T-helper 1 cell (primary cell): ENCODE measurements at regions not wholly inside any gene's neighbourhood (a gene's known extent, or its start where the extent isn't known, plus 50 kb on each side); places are given as distances from the start of the nearest gene placed in this dataset.

Experiments used
- DNase-seq, 5 donors: peaks; one replicate each; pipeline ENCODE4 v3.0.0-alpha.2; 2012 to 2020

DNA sequence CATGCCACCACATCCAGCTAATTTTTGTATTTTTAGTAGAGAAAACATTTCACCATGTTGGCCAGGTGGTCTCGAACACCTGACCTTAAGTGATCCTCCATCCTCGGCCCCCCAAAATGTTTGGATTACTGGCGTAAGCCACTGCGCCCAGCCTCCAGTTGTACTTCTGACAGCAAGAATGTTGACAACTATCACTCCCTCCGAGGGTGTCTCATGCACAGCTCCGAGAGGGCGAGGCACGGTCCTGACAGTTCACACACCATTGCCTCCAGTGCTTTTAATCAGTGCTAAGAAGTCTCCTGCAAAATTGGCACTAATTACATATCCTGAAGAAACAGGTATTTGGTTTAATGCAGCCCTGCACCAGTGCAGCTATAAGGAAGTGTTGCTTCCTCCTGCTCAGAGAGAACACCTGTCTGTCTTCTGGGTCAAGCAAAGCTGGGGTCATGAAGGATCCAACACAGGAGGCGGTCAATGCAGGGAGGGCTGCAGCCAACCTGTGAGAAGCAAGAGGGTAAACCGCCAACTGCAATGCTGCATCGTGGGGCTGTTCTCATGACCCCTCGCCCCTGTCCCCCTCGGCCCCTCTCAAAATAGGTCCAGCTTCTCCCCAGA, 184.0 kb downstream of the MED10 start:
- DNase-seq, result no peak

DNA sequence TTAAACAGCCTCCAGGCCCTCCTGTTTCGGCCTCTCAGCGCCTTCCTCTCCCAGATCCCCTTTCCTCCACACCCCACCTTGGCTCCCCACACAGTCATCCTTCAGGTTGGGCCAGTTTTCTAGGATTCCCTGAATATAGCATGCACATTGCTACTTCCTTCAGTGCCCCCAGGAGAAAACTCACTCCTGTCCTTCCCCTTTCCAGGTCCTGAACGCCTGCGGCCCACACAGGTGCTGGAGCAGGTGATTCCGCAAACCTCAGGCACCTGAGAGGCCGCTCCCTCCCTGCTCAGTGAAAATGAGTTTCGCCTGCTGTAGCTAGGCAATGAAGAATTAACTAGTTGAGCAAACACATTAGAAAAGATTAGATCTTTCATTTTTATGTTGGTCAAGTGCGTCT, 185.0 kb downstream of the MED10 start:
- DNase-seq, result no peak

DNA sequence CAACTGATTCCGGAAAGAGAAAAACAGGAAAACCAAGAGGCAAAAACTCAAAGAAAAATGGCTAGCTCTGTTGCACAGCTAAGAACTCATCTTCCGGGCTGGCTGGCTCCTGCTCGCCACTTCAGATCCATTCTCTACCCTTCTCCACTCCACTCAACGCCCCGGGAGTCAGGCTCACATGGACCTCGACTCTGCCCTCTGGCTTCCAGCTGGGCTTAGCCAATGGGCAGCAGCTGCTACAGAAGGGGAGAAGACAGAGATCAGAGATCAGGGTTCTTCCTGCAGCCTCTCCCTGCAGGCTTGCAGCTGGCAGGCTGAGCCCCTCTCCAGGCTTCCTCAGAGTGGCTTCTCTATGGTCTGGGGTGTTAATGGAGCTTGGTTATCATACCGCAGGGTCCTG, 187.5 kb downstream of the MED10 start:
- no peak for DNase-seq

GRCh38 chr5:6188976-6189375, 189.4 kb downstream of the MED10 start:
- DNase-seq, result no peak

DNA sequence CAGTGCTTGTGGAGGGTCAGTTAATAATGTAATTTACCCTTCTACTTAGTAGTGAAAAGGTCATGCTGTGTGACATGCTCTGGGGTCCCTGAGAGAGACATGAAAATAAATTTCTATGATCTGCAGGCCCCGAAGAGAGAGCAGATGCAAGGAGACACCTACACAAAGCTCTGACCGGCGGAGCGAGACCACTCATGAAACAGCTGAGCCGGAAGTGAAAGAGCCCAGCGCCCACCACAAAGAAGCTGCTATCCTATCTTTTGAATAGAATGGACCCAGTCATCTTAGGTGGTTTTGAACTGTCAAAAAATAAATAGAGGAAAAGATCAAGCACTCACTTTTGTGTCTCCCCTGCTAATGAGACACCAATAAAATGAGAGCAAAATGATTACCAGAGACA, 190.0 kb downstream of the MED10 start:
- DNase-seq, result no peak

- DNase-seq, result no peak
These were observed 190.8 kb downstream of the MED10 start for GRCh38 chr5:6187501-6187900.

- DNase-seq, result no peak
These were observed 192.8 kb downstream of the MED10 start for GRCh38 chr5:6185574-6185973.

DNA sequence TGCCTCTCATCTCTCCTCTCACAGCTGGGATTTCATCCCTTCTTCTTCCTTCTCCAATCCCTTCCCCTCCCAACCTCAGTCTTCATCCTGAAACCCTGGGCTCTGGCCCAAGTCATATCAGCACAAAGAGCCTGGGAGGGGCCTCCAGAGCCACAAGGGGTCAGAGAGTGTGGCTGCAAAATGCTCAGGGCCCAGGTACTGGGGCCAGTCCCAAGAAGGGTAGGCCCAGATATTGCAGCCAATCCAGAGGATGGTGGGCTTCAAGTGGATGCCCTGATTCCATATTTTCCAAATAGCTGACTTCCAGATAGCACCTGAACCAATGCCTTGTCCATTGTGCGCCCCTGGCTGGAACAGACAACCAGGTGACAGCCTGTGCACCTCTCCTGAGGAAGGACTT, 193.9 kb downstream of the MED10 start:
- no peak for DNase-seq

DNA sequence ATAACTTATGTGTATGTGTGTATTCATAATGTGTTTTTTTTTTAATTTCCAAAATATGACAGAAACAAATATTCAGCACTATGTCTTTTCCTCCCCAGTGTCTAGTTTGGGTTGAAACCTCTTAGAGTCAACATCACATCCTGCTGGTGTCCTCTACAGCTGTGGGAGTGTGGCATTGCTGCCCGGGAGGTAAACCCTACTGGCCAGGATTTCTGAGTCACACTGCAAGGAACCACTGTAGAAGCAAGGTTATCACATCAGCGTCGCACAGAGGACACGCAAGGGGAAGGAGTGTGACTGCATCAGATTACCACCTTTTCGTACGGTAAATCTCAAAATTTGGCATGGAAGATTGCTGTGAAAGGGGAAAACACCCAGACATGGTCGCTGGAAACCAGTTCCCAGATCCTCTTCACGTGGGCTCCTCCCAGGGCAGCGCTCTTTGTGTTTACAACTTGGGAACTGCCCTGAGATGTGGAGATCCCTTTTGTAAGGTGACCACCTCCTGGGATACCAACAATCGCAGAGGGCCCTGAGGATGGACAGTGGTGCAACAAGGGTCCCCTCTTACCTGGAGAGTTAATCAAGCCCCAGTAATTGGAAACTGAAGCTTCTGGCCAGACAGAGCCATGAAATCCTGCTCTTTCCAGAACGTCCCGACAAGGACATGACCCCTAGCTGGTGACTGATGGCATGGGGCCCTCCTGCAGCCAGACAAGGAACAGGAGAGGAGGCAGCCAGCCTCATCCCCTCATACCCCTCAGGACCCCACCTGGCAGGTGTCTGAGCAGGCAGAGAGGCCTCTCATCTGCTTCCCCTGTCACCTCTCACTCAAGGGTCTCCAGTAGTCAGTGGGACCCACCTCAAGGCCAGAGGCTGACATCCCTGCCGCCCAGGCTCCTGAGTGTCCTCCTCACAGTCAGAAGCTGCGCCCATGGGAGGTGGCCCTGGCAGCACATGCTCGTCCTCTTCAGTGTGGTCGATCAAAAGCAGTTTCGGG, 194.7 kb downstream of the MED10 start:
- no peak for DNase-seq

- no peak for DNase-seq
These were observed 196.0 kb downstream of the MED10 start for GRCh38 chr5:6182271-6182815.

- DNase-seq, result no peak
These were observed 196.5 kb downstream of the MED10 start for GRCh38 chr5:6181871-6182270.

DNA sequence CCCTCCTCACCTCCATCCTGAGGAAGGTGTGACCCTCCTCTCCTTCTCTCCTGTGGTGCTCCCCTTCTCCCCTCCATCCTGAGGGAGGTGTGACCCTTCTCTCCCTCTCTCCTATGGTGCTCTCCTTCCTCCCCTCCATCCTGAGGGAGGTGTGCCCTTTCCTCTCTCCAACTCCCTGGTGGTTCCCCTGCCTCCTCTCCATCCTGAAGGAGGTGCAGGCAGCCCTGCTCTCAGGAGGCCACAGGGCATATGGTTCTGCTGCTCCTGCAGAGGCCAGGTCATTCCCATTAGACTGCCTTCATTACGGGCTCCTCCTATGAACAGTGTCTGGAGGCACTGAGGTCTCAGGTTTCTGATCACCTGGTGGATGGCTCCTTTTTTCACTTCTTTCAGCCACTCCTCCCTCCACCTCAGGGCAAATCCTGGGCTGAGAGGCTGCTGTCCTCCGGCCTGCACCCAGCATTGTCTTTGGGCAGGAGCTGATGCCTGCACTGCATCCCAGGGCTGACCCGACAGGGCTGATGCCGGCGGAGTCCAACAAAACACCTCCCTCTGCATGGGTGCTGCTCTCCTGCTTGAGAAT, 197.1 kb downstream of the MED10 start:
- DNase-seq, result no peak

DNA sequence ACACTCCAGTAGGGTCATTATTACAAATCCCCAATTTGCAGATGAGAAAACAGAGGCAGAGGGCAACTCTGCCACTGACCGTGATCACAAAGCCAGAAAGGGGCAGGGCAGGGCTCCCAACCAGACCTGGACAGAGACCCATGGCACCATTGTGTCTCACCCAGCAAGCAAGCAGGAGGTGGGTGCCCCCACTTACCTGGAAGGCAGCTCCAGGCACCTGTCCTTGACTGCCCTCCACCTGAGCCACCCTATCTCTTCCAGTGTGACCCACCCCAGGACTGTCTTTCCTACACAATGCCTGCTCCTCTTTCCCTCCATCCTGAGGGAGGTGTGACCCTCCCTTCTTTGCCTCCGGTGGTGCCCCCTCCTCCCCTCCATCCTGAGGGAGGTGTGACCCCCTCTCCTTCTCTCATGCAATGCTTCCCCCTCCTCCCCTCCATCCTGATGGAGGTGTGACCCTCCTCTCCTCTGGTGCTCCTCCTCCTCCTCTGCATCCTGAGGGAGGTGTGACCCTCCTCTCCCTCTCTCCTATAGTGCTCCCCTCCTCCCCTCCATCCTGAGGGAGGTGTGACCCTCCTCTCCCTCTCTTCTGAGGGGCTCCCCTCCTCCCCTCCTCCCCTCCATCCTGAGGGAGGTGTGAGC, 198.0 kb downstream of the MED10 start:
- no peak for DNase-seq

DNA sequence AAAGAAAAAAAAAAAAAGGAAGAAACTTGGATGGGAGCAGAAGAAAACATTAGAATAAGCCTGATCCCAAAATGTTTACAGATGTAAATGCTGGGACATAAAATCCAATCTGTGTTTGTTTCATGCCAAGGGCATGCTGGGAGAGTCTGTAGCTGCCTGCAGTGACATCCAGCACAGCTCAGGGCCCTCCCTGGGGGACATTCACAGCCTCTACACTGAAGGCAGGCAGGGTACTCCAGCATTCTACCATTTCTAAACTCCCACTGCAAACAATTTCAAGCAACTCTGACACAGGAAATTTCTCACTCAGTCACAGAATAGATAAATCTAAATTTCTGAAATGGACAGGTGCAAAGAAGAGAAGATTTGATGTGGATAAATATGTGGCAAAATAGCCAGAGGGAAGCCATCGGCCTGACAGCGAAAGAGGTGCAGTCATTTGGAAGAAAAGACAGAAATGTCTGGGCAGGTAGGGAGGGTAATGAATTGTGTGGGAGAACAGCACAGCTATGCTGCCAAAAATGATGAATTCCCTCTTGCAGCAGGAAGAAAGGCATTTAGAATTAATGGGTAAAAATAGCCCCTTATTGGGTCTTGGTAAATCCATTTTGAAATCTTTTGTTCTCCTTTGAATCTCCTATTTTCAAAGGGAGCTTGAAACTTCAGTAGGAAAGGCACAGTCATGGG, 199.4 kb downstream of the MED10 start:
- no peak for DNase-seq

DNA sequence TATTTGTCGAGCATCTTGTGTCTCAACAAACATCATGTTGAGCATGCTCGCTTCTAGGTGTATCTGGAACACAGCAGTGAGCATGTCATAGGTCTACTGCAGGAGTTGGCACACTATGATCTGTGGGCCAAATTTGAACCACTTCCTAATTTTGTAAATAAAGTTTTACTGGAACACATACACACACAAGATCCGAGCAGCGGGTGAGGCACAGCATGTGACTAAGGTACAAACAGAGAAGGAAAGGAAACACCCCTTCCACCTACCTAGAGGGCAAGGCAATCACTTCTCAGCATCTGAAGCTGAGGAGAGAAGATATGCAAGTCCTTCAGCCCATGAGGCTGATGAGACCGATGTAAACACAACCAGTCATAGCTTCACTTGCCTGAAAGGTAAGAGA, 200.4 kb downstream of the MED10 start:
- DNase-seq, result no peak

DNA sequence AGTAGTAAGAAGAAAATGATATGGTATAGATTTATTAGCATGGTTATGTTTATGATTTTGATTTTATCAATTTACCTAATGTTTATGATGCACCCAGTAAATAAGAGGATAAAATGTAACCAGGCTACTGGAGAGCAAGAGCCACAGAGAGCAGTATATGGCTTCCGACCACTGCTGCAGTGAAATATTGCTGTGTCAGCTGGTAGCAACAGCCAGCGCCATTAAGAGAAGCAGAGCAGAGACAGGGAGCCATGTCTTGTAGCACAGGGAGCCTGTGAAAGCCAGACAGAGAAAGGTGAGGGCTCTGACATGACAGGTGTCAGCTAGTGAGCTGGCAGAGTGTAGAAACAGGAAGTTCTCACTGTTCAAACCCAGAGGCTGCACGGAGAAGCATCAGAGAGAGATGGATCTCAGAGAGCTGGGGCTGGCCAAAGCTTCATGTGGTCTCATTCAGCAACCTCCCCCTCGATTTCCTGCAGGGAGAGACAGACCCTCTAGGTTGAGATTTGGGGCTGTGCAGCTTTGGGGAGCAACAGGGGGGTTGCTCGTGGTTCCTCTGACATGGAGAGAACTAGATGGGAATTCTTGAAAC, 202.1 kb downstream of the MED10 start:
- DNase-seq, result no peak

DNA sequence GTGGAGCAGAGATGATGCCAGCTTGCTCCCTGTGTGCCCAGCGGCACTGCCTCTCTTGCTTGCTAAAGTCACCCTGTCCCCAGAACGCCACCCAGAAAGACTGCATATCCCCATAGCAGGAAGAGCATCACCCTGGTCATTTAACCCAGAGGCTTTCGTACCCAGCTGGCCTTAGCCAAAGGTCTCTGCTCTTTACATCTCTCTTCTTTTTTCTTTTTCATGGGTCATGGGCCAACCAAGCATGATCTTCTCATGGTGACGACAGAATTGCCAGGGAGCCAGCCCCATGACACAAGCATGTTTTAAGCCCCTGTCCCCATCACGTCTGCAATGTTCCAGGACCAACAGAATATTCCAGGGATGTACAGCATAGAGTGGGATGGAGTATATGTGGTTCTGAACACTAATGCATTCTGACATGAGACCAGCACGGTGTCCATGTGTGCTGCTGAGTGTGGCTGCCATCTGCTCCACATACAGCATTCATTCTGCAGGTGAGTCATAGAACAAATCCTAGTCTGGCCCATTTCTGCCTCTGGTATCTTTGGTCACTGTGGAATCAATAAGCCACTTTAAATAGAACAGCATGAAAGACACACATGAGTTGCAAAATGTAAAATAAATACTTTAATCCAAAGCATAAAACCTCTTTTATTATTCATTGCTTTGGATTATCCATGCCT, 203.0 kb downstream of the MED10 start:
- DNase-seq, result no peak

- no peak for DNase-seq
These were observed 208.7 kb downstream of the MED10 start for GRCh38 chr5:6169660-6170059.

DNA sequence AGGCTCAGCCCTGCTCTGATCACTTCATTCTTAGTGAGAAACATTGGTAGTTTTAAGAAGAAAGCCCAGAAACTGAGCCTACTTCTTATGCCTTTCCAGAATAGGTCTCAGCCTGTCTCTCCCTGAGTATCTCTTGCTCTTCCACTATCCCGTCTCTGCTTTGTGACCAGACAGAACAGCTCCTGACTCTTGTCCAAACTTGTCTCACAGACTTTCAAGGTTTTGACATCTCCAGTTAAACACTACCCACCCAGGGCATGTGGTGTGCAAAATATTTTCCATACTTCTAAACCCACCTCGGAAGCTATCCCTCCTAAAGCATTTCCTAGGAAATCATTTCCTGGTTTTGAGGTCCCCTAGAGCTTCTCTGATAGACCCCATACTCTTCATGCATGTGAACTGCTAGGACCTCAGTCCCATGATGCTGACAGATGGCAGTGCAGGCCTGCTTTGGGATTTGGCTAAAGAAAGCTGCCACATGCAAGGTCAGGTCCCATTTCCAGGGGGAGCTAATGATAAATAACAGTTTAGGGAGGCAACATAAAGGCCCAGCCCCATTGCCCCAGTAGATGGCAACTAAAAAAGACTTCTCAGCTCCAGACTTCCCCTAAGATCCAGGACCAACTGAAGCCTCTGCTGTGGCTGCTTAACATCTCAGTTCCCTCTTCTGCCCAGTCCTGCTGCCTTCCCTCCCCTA, 211.5 kb downstream of the MED10 start:
- no peak for DNase-seq

- DNase-seq, result no peak
These were observed 214.4 kb downstream of the MED10 start for GRCh38 chr5:6163913-6164312.

- no peak for DNase-seq
These were observed 216.2 kb downstream of the MED10 start for GRCh38 chr5:6162175-6162574.
